Gastroesophageal sphincter (tissue), 4 donors: ENCODE measurements at regions not wholly inside any gene's neighbourhood (a gene's known extent, or its start where the extent isn't known, plus 50 kb on each side); places are given as distances from the start of the nearest gene placed in this dataset.

ENCODE experiments used
- ATAC-seq: fragments of 150-250 bp; one replicate; pipeline ENCODE4 v1.9.1; 2016; ENCODE audit warnings: mild to moderate bottlenecking, moderate library complexity
- H3K27ac ChIP-seq, 4 donors: fragments of 200-600 bp; sonication (generic) in 3 of 4; 1 replicate in 3 of 4; 2 replicates in 1 of 4; pipeline ENCODE4 v1.5.1; 2016 to 2019
- H3K27me3 ChIP-seq: fragments of 200-600 bp; sonication (generic); one replicate; pipeline ENCODE4 v1.5.1; 2019
- H3K36me3 ChIP-seq, 2 donors: fragments of 200-600 bp; sonication (generic); one replicate each; pipeline ENCODE4 v1.5.1; 2019; ENCODE audit warnings: control low read depth in 1 of 2
- H3K4me1 ChIP-seq, 3 donors: fragments of 200-600 bp; sonication (generic); 1 replicate in 2 of 3; 2 replicates in 1 of 3; pipeline ENCODE4 v1.5.1; 2016 to 2019; ENCODE audit warnings: control low read depth in 2 of 3
- H3K4me3 ChIP-seq, 2 donors: fragments of 200-600 bp; sonication (generic); one replicate each; pipeline ENCODE4 v1.5.1; 2019; ENCODE audit warnings: mild to moderate bottlenecking in 1 of 2, moderate library complexity in 1 of 2
- H3K9me3 ChIP-seq, 3 donors: fragments of 200-600 bp; sonication (generic); one replicate each; pipeline ENCODE4 v1.5.1; 2017 to 2019; ENCODE audit warnings: control low read depth in 2 of 3
- CTCF ChIP-seq, 4 experiments: fragments of 200-600 bp in 2 of 4; fragments of 450-650 bp in 2 of 4; sonication (generic) in 1 of 4; IDR thresholded peaks; one replicate each; pipeline ENCODE4 v1.5.1; 2017 to 2019; ENCODE audit warnings: antibody characterized with exemption in 4 of 4, mild to moderate bottlenecking in 2 of 4, moderate library complexity in 2 of 4
- EP300 ChIP-seq: sonication (generic); formaldehyde crosslinking; IDR thresholded peaks from one replicate; pipeline ENCODE4 v1.6.1; 2017; ENCODE audit warnings: antibody characterized with exemption, mild to moderate bottlenecking
- POLR2A ChIP-seq, 2 donors: fragments of 450-650 bp; IDR thresholded peaks; one replicate each; pipeline ENCODE4 v1.6.1; 2017; ENCODE audit warnings: antibody characterized with exemption in 2 of 2, mild to moderate bottlenecking in 2 of 2, moderate library complexity in 1 of 2
- POLR2AphosphoS5 ChIP-seq: sonication (generic); formaldehyde crosslinking; IDR thresholded peaks from one replicate; pipeline ENCODE4 v1.6.1; 2017; ENCODE audit warnings: antibody characterized with exemption
- WGBS, 2 donors: methylation state at CpG; one replicate each; pipeline ENCODE4 v1.1.5; 2018; ENCODE audit warnings: low coverage in 1 of 2; 5-methylcytosine and 5-hydroxymethylcytosine counted together

- no peak for ATAC-seq
- no peak overlapping the region for H3K4me3 ChIP-seq
- H3K4me1 ChIP-seq = no peaks in the 10 kb centered on the region
- no peak overlapping the region for H3K27ac ChIP-seq
- no peaks in the 10 kb centered on the region for H3K9me3 ChIP-seq
- H3K27me3 ChIP-seq = no peaks in the 10 kb centered on the region
- 65 to 92% methylated on average over 2 to 3 of the region's 3 CpGs for WGBS, 2 donors
- no peaks in the 10 kb centered on the region for H3K36me3 ChIP-seq
- no peak for TF ChIP-seq POLR2A (IDR thresholded peaks at IDR 0.05)
Observed at GRCh38 chr6:104407957-104408356, 451.8 kb downstream of the HACE1 start.

GRCh38 chr6:104404377-104404776, 455.3 kb downstream of the HACE1 start:
- Histone ChIP-seq H3K27ac (no peak overlapping the region), H3K27me3 (no peaks in the 10 kb centered on the region), H3K36me3 (no peaks in the 10 kb centered on the region), H3K9me3 (no peaks in the 10 kb centered on the region), H3K4me3 (no peak overlapping the region), H3K4me1 (no peaks in the 10 kb centered on the region)
- no peak for ATAC-seq
- TF ChIP-seq POLR2A (IDR thresholded peaks at IDR 0.05) = no peak
- no peak for TF ChIP-seq EP300
- no peak for TF ChIP-seq POLR2AphosphoS5
- no peak for TF ChIP-seq CTCF (IDR thresholded peaks at IDR 0.05)
- WGBS, 2 donors = 50 to 62% methylated on average over 5 to 6 of the region's 6 CpGs

DNA sequence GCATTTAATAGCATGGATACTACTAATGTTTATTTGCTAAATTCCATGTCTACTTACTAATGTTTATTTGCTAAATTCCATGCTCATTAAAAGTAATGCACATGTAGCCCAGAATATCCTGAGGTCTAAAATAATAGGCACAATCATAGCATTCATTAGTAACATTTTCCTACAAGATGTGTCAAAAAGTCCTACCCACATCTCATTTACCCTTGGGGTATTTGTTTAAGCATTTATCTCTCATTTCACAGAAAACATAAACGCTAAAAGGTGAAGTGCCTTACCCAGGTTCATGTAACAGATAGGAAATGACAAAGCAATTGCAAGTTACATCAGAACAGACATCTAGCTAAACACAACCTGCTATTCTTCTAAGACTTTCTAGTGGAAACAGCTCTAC, 457.1 kb downstream of the HACE1 start:
- TF ChIP-seq CTCF (IDR thresholded peaks at IDR 0.05) (no peak), POLR2A (IDR thresholded peaks at IDR 0.05) (no peak), POLR2AphosphoS5 (no peak), EP300 (no peak)
- Histone ChIP-seq H3K27me3 (no peaks in the 10 kb centered on the region), H3K4me3 (no peak overlapping the region), H3K27ac (no peak overlapping the region), H3K36me3 (no peaks in the 10 kb centered on the region), H3K9me3 (no peaks in the 10 kb centered on the region), H3K4me1 (no peaks in the 10 kb centered on the region)
- ATAC-seq = no peak
- 40 to 86% methylated on average over 1 of the region's 1 CpG for WGBS, 2 donors

- Histone ChIP-seq H3K36me3 (no peaks in the 10 kb centered on the region), H3K9me3 (no peaks in the 10 kb centered on the region), H3K4me3 (no peak overlapping the region), H3K4me1 (no peaks in the 10 kb centered on the region), H3K27me3 (no peaks in the 10 kb centered on the region), H3K27ac (no peak overlapping the region)
- TF ChIP-seq POLR2A (IDR thresholded peaks at IDR 0.05) = no peak
- TF ChIP-seq EP300 = no peak
- TF ChIP-seq CTCF (IDR thresholded peaks at IDR 0.05) = no peak
- TF ChIP-seq POLR2AphosphoS5 = no peak
- WGBS, 2 donors = 91 to 98% methylated on average over 5 of the region's 5 CpGs
- no peak for ATAC-seq
Observed at GRCh38 chr6:104401926-104402325, 457.8 kb downstream of the HACE1 start.

DNA sequence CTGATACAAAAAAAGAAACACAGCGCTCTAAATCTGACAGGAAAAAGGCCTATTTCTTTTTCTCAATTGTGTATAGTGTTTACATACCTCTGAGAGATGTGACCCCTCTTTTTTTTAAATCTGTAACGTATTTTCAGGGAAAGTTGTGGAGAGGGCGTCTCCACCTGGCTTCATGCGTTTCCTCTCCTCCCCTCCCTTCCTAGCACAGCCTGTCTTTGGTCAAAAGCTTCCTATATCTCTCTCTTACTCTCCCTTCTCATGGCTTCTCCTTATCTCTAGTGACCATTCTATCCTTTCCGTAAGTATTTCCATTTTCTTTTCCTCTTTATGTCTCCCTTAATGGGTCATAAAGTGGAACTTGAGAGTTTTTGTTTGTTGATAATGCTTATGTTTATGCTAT, 458.9 kb downstream of the HACE1 start:
- H3K4me3 ChIP-seq = no peak overlapping the region
- H3K27ac ChIP-seq = no peak overlapping the region
- WGBS, 2 donors = 35 to 74% methylated on average over 5 of the region's 5 CpGs
- no peak for ATAC-seq
- no peaks in the 10 kb centered on the region for H3K4me1 ChIP-seq
- H3K9me3 ChIP-seq = no peaks in the 10 kb centered on the region
- TF ChIP-seq POLR2AphosphoS5 (no peak), POLR2A (IDR thresholded peaks at IDR 0.05) (no peak), CTCF (IDR thresholded peaks at IDR 0.05) (no peak), EP300 (no peak)
- H3K36me3 ChIP-seq = no peaks in the 10 kb centered on the region
- no peaks in the 10 kb centered on the region for H3K27me3 ChIP-seq

GRCh38 chr6:104396077-104396476, 463.6 kb downstream of the HACE1 start:
- 59 to 89% methylated on average over 3 of the region's 3 CpGs for WGBS, 2 donors
- TF ChIP-seq CTCF (IDR thresholded peaks at IDR 0.05) (no peak), EP300 (no peak), POLR2AphosphoS5 (no peak), POLR2A (IDR thresholded peaks at IDR 0.05) (no peak)
- Histone ChIP-seq H3K27ac (no peak overlapping the region), H3K4me3 (no peak overlapping the region), H3K4me1 (no peaks in the 10 kb centered on the region), H3K9me3 (no peaks in the 10 kb centered on the region), H3K36me3 (no peaks in the 10 kb centered on the region), H3K27me3 (no peaks in the 10 kb centered on the region)
- ATAC-seq = no peak
